ENCODE measurements at regions not wholly inside any gene's neighbourhood (a gene's known extent, or its start where the extent isn't known, plus 50 kb on each side); places are given as distances from the start of the nearest gene placed in this dataset.

- Histone ChIP-seq H3K36me3 (ENCODE audit: control insufficient read depth in 1 of 2, insufficient read depth in 2 of 2, low read depth in 1 of 2, low read length in 2 of 2) (no peaks in the 10 kb centered on the region), H3K27ac (ENCODE audit: low read length, poor library complexity, severe bottlenecking) (no peak overlapping the region), H3K4me1 (ENCODE audit: control insufficient read depth, insufficient read depth, low read depth, low read length) (no peaks in the 10 kb centered on the region), H3K23ac (ENCODE audit: low read length in 2 of 2) (no peak overlapping the region), H3K14ac (ENCODE audit: low read length in 2 of 2) (no peak overlapping the region), H3K4me3 (ENCODE audit: insufficient read depth in 1 of 2, low read depth in 1 of 2, low read length in 2 of 2) (no peak overlapping the region), H3K18ac (ENCODE audit: low read depth in 1 of 2, low read length in 2 of 2) (peak overlapping the region in 1 of 2 experiments; percentile 21), H3K4ac (ENCODE audit: low read depth in 1 of 2, low read length in 2 of 2) (no peak overlapping the region), H3K4me2 (ENCODE audit: low read length, poor library complexity, severe bottlenecking) (no peak overlapping the region), H2BK12ac (ENCODE audit: low read length in 2 of 2) (no peak overlapping the region), H2BK5ac (ENCODE audit: low read depth, low read length, poor library complexity, severe bottlenecking) (no peak overlapping the region), H3K9ac (ENCODE audit: low read length) (no peak overlapping the region), H2AK5ac (ENCODE audit: low read length, severe bottlenecking) (no peak overlapping the region), H3K27me3 (ENCODE audit: control insufficient read depth in 1 of 2, insufficient read depth in 1 of 2, low read length in 2 of 2) (no peaks in the 10 kb centered on the region), H4K91ac (ENCODE audit: low read length) (no peak overlapping the region), H3K9me3 (ENCODE audit: control insufficient read depth, low read length) (no peaks in the 10 kb centered on the region), H4K8ac (ENCODE audit: low read length) (no peak overlapping the region), H2BK15ac (ENCODE audit: low read depth, poor library complexity, severe bottlenecking) (no peak overlapping the region), H2BK120ac (ENCODE audit: low read depth, low read length) (no peak overlapping the region), H2AFZ (ENCODE audit: low read depth, low read length) (no peak overlapping the region), H3K79me1 (replicated peaks; ENCODE audit: low read length, poor library complexity, severe bottlenecking) (no peaks in the 10 kb centered on the region)
- no peak for DNase-seq
- WGBS, result 66% methylated on average over 3 of the region's 6 CpGs
Measured at GRCh38 chr3:76264911-76265310, 479.6 kb upstream of the ZNF717 start.

GRCh38 chr3:76266511-76266910 lies 481.2 kb upstream of the ZNF717 start:
- no peak overlapping the region for H2BK15ac ChIP-seq (ENCODE audit: low read depth, poor library complexity, severe bottlenecking)
- H2BK120ac ChIP-seq (ENCODE audit: low read depth, low read length), result no peak overlapping the region
- H3K27me3 ChIP-seq (ENCODE audit: control insufficient read depth in 1 of 2, insufficient read depth in 1 of 2, low read length in 2 of 2), result no peaks in the 10 kb centered on the region
- no peak overlapping the region for H3K9ac ChIP-seq (ENCODE audit: low read length)
- DNase-seq, result no peak
- no peak overlapping the region for H2AFZ ChIP-seq (ENCODE audit: low read depth, low read length)
- H3K18ac ChIP-seq (ENCODE audit: low read depth in 1 of 2, low read length in 2 of 2), result no peak overlapping the region
- H4K8ac ChIP-seq (ENCODE audit: low read length), result no peak overlapping the region
- H3K4me2 ChIP-seq (ENCODE audit: low read length, poor library complexity, severe bottlenecking), result no peak overlapping the region
- H3K36me3 ChIP-seq (ENCODE audit: control insufficient read depth in 1 of 2, insufficient read depth in 2 of 2, low read depth in 1 of 2, low read length in 2 of 2), result no peaks in the 10 kb centered on the region
- H2AK5ac ChIP-seq (ENCODE audit: low read length, severe bottlenecking), result no peak overlapping the region
- no peaks in the 10 kb centered on the region for H3K4me1 ChIP-seq (ENCODE audit: control insufficient read depth, insufficient read depth, low read depth, low read length)
- WGBS, result 95% methylated on average over 1 of the region's 1 CpG
- no peak overlapping the region for H3K23ac ChIP-seq (ENCODE audit: low read length in 2 of 2)
- no peak overlapping the region for H3K27ac ChIP-seq (ENCODE audit: low read length, poor library complexity, severe bottlenecking)
- no peak overlapping the region for H3K4ac ChIP-seq (ENCODE audit: low read depth in 1 of 2, low read length in 2 of 2)
- no peak overlapping the region for H2BK5ac ChIP-seq (ENCODE audit: low read depth, low read length, poor library complexity, severe bottlenecking)
- H3K79me1 ChIP-seq (replicated peaks; ENCODE audit: low read length, poor library complexity, severe bottlenecking), result no peaks in the 10 kb centered on the region
- no peak overlapping the region for H3K4me3 ChIP-seq (ENCODE audit: insufficient read depth in 1 of 2, low read depth in 1 of 2, low read length in 2 of 2)
- H3K14ac ChIP-seq (ENCODE audit: low read length in 2 of 2), result no peak overlapping the region
- H3K9me3 ChIP-seq (ENCODE audit: control insufficient read depth, low read length), result no peaks in the 10 kb centered on the region
- no peak overlapping the region for H2BK12ac ChIP-seq (ENCODE audit: low read length in 2 of 2)
- no peak overlapping the region for H4K91ac ChIP-seq (ENCODE audit: low read length)

DNA sequence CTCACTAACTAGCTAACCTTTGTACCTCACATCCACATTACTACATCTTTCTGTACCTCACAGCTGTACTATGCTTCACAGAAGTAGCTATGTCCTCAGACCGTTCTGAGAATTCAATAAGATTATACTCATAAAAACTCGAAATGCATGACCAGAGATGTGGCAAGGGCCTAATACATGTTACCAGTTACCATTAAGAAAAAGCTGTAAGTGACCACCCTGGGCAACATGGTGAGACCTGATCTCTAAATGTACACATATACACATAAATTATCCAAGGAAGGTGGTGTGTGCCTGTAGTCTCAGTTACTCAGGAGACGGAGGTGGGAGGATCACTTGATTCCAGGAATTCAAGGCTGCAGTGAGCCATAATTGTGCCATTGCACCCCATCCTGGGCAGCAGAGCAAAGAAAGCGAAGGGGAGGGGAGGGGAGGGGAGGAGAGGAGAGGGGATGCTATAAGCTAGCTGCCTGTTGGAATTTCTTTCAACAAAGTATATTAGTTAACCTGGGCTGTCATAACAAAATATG lies 482.6 kb upstream of the ZNF717 start:
- Histone ChIP-seq H3K9me3 (ENCODE audit: control insufficient read depth, low read length) (no peaks in the 10 kb centered on the region), H3K18ac (ENCODE audit: low read depth in 1 of 2, low read length in 2 of 2) (no peak overlapping the region), H2AFZ (ENCODE audit: low read depth, low read length) (no peak overlapping the region), H3K9ac (ENCODE audit: low read length) (no peak overlapping the region), H3K14ac (ENCODE audit: low read length in 2 of 2) (no peak overlapping the region), H3K23ac (ENCODE audit: low read length in 2 of 2) (no peak overlapping the region), H2BK5ac (ENCODE audit: low read depth, low read length, poor library complexity, severe bottlenecking) (no peak overlapping the region), H2BK120ac (ENCODE audit: low read depth, low read length) (no peak overlapping the region), H4K8ac (ENCODE audit: low read length) (no peak overlapping the region), H3K27ac (ENCODE audit: low read length, poor library complexity, severe bottlenecking) (no peak overlapping the region), H3K4me2 (ENCODE audit: low read length, poor library complexity, severe bottlenecking) (no peak overlapping the region), H3K27me3 (ENCODE audit: control insufficient read depth in 1 of 2, insufficient read depth in 1 of 2, low read length in 2 of 2) (no peaks in the 10 kb centered on the region), H3K36me3 (ENCODE audit: control insufficient read depth in 1 of 2, insufficient read depth in 2 of 2, low read depth in 1 of 2, low read length in 2 of 2) (no peaks in the 10 kb centered on the region), H2AK5ac (ENCODE audit: low read length, severe bottlenecking) (no peak overlapping the region), H3K4me3 (ENCODE audit: insufficient read depth in 1 of 2, low read depth in 1 of 2, low read length in 2 of 2) (no peak overlapping the region), H2BK15ac (ENCODE audit: low read depth, poor library complexity, severe bottlenecking) (no peak overlapping the region), H3K79me1 (replicated peaks; ENCODE audit: low read length, poor library complexity, severe bottlenecking) (no peaks in the 10 kb centered on the region), H3K4me1 (ENCODE audit: control insufficient read depth, insufficient read depth, low read depth, low read length) (no peaks in the 10 kb centered on the region), H4K91ac (ENCODE audit: low read length) (no peak overlapping the region), H2BK12ac (ENCODE audit: low read length in 2 of 2) (no peak overlapping the region), H3K4ac (ENCODE audit: low read depth in 1 of 2, low read length in 2 of 2) (no peak overlapping the region)
- no peak for DNase-seq
- 87% methylated on average over 4 of the region's 4 CpGs for WGBS

DNA sequence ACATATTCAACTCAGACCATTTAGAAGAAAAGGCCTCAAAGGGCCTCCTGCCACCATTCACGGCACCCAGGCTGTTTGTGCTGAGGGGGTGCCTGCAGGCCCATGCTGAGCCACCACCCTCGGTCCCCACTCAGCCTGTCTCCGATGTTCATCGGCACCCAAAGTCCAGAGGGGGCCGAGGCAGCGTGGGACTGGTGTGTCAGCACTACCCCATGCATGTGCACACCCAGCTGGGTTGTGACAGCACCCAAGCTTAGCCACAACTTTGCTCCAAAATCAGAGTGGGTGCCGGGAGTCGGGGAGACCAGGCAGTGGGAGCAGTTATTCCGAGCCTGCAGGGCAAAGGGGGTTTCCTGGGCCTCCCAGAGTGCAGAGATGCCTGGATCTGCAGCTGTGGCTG lies 508.5 kb upstream of the ZNF717 start:
- Histone ChIP-seq H3K4me1 (ENCODE audit: control insufficient read depth, insufficient read depth, low read depth, low read length) (no peaks in the 10 kb centered on the region), H2BK120ac (ENCODE audit: low read depth, low read length) (no peak overlapping the region), H2AK5ac (ENCODE audit: low read length, severe bottlenecking) (no peak overlapping the region)

More for the DNA sequence above, 508.5 kb upstream of the ZNF717 start:
- no peaks in the 10 kb centered on the region for H3K27me3 ChIP-seq (ENCODE audit: control insufficient read depth in 1 of 2, insufficient read depth in 1 of 2, low read length in 2 of 2)
- H3K18ac ChIP-seq (ENCODE audit: low read depth in 1 of 2, low read length in 2 of 2), result no peak overlapping the region
- H2AFZ ChIP-seq (ENCODE audit: low read depth, low read length), result no peak overlapping the region
- no peak overlapping the region for H3K14ac ChIP-seq (ENCODE audit: low read length in 2 of 2)
- peaks cover 12% of the 10 kb centered on the region for H3K9me3 ChIP-seq (ENCODE audit: control insufficient read depth, low read length)
- no peak overlapping the region for H2BK12ac ChIP-seq (ENCODE audit: low read length in 2 of 2)
- no peaks in the 10 kb centered on the region for H3K79me1 ChIP-seq (replicated peaks; ENCODE audit: low read length, poor library complexity, severe bottlenecking)
- H4K8ac ChIP-seq (ENCODE audit: low read length), result no peak overlapping the region
- H2BK15ac ChIP-seq (ENCODE audit: low read depth, poor library complexity, severe bottlenecking), result no peak overlapping the region
- DNase-seq, result no peak
- H3K9ac ChIP-seq (ENCODE audit: low read length), result no peak overlapping the region
- no peak overlapping the region for H3K4me3 ChIP-seq (ENCODE audit: insufficient read depth in 1 of 2, low read depth in 1 of 2, low read length in 2 of 2)
- no peak overlapping the region for H3K27ac ChIP-seq (ENCODE audit: low read length, poor library complexity, severe bottlenecking)
- no peak overlapping the region for H2BK5ac ChIP-seq (ENCODE audit: low read depth, low read length, poor library complexity, severe bottlenecking)
- H3K4me2 ChIP-seq (ENCODE audit: low read length, poor library complexity, severe bottlenecking), result no peak overlapping the region
- no peak overlapping the region for H3K23ac ChIP-seq (ENCODE audit: low read length in 2 of 2)
- no peaks in the 10 kb centered on the region for H3K36me3 ChIP-seq (ENCODE audit: control insufficient read depth in 1 of 2, insufficient read depth in 2 of 2, low read depth in 1 of 2, low read length in 2 of 2)
- WGBS, result 89% methylated on average over 9 of the region's 9 CpGs
- no peak overlapping the region for H4K91ac ChIP-seq (ENCODE audit: low read length)
- H3K4ac ChIP-seq (ENCODE audit: low read depth in 1 of 2, low read length in 2 of 2), result no peak overlapping the region

Data from mesenchymal stem cell (in vitro differentiated cells and primary cell).